ENCODE measurements at regions not wholly inside any gene's neighbourhood (a gene's known extent, or its start where the extent isn't known, plus 50 kb on each side); places are given as distances from the start of the nearest gene placed in this dataset.

DNA sequence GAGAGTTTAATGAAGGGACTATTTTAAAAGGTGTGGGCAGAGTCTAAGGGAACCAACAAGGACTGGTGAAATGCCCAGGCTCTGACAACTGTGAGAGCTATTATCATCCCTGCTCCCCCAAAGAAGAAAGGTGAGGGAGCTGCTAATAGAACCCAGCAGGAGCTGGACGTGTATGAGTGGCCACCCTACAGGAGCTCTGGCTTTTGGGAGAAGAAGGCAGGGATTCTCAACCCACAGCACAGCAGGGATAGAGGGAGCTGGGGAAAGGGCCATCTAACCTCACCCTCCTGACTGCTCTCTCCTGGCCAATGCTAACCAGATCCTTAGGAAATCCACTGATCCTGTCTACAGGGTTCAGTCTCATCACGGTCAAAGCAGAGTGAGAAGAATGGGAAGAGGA is 57.1 kb downstream of the GRIN2B start:
- Histone ChIP-seq H3K36me3 (ENCODE audit: control insufficient read depth, insufficient read depth, low read length) (no peaks in the 10 kb centered on the region), H3K4me1 (ENCODE audit: control insufficient read depth, insufficient read depth, low read length) (no peaks in the 10 kb centered on the region), H3K27me3 (ENCODE audit: control insufficient read depth, insufficient read depth, low read length) (no peaks in the 10 kb centered on the region), H3K4me3 (ENCODE audit: low read depth in 2 of 2, low read length in 2 of 2) (no peak overlapping the region), H3K9me3 (ENCODE audit: control insufficient read depth, insufficient read depth, low read depth, low read length) (no peaks in the 10 kb centered on the region), H3K27ac (ENCODE audit: low read length) (no peak overlapping the region)
- ChIA-PET POLR2A (no interaction called here), CTCF (no interaction called here)
- intact Hi-C loops (cut with micrococcal nuclease; ENCODE audit: unreplicated experiment) (no loop called here), in situ Hi-C loops (cut with HindIII; ENCODE audit: low pct_unique_long_range_greater_than_20kb, low sequenced_read_pairs) (no loop called here)
- DNase-seq (ENCODE audit: low read depth, low spot score) (no peak), ATAC-seq (no peak)
- no TSS peak for BruUV-seq (replicated peaks)
- TF ChIP-seq, protein P1, sequence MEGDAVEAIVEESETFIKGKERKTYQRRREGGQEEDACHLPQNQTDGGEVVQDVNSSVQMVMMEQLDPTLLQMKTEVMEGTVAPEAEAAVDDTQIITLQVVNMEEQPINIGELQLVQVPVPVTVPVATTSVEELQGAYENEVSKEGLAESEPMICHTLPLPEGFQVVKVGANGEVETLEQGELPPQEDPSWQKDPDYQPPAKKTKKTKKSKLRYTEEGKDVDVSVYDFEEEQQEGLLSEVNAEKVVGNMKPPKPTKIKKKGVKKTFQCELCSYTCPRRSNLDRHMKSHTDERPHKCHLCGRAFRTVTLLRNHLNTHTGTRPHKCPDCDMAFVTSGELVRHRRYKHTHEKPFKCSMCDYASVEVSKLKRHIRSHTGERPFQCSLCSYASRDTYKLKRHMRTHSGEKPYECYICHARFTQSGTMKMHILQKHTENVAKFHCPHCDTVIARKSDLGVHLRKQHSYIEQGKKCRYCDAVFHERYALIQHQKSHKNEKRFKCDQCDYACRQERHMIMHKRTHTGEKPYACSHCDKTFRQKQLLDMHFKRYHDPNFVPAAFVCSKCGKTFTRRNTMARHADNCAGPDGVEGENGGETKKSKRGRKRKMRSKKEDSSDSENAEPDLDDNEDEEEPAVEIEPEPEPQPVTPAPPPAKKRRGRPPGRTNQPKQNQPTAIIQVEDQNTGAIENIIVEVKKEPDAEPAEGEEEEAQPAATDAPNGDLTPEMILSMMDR (IDR thresholded peaks at IDR 0.05) = no peak
- no peak for TF ChIP-seq TCF7L2 (IDR thresholded peaks at IDR 0.05; ENCODE audit: low read depth, low read length)

DNA sequence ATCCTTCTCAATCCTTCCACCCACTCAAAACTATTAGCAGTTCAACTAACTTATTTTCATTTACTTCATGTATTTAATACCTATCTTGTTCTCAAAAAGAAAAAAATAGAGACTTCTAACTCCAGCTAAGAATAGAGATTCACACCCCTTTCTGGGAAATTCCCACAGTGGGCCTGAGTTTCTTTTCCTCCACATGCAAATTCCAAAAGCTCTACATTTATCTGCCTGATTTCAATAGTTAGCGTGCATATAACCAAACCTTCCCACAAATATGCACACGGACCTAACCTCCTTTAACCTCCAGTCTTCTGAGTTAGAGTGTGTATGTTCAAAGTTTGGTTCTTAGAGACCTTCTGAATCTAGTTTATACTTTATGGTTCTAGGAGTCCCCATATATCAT is 62.5 kb downstream of the GRIN2B start:
- TF ChIP-seq POLR2AphosphoS5 (IDR thresholded peaks at IDR 0.05; ENCODE audit: low read depth, low read length) (no peak), TCF7L2 (IDR thresholded peaks at IDR 0.05; ENCODE audit: low read depth, low read length) (no peak), SIN3A (IDR thresholded peaks at IDR 0.05; ENCODE audit: borderline replicate concordance, insufficient read depth, low read depth, low read length) (no peak)
- TF ChIP-seq, protein P2, sequence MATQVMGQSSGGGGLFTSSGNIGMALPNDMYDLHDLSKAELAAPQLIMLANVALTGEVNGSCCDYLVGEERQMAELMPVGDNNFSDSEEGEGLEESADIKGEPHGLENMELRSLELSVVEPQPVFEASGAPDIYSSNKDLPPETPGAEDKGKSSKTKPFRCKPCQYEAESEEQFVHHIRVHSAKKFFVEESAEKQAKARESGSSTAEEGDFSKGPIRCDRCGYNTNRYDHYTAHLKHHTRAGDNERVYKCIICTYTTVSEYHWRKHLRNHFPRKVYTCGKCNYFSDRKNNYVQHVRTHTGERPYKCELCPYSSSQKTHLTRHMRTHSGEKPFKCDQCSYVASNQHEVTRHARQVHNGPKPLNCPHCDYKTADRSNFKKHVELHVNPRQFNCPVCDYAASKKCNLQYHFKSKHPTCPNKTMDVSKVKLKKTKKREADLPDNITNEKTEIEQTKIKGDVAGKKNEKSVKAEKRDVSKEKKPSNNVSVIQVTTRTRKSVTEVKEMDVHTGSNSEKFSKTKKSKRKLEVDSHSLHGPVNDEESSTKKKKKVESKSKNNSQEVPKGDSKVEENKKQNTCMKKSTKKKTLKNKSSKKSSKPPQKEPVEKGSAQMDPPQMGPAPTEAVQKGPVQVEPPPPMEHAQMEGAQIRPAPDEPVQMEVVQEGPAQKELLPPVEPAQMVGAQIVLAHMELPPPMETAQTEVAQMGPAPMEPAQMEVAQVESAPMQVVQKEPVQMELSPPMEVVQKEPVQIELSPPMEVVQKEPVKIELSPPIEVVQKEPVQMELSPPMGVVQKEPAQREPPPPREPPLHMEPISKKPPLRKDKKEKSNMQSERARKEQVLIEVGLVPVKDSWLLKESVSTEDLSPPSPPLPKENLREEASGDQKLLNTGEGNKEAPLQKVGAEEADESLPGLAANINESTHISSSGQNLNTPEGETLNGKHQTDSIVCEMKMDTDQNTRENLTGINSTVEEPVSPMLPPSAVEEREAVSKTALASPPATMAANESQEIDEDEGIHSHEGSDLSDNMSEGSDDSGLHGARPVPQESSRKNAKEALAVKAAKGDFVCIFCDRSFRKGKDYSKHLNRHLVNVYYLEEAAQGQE (IDR thresholded peaks at IDR 0.05; ENCODE audit: insufficient read depth in 1 of 2, low read depth in 2 of 2, low read length in 1 of 2) = no peak
- TF ChIP-seq, protein P1 (IDR thresholded peaks at IDR 0.05) = no peak
- CTCF ChIA-PET = no interaction called here
- intact Hi-C loops (cut with micrococcal nuclease; ENCODE audit: unreplicated experiment) = no loop called here
- H3K27me3 ChIP-seq (ENCODE audit: control insufficient read depth, insufficient read depth, low read length) = no peaks in the 10 kb centered on the region
- H3K4me1 ChIP-seq (ENCODE audit: control insufficient read depth, insufficient read depth, low read length) = no peaks in the 10 kb centered on the region
- no peak for ATAC-seq
- DNase-seq (ENCODE audit: low read depth, low spot score) = no peak
- POLR2A ChIA-PET = no interaction called here
- BruUV-seq (replicated peaks) = no TSS peak
- in situ Hi-C loops (cut with HindIII; ENCODE audit: low pct_unique_long_range_greater_than_20kb, low sequenced_read_pairs) = no loop called here
- no peaks in the 10 kb centered on the region for H3K9me3 ChIP-seq (ENCODE audit: control insufficient read depth, insufficient read depth, low read depth, low read length)
- no peak overlapping the region for H3K27ac ChIP-seq (ENCODE audit: low read length)
- H3K4me3 ChIP-seq (ENCODE audit: low read depth in 2 of 2, low read length in 2 of 2) = no peak overlapping the region
- H3K36me3 ChIP-seq (ENCODE audit: control insufficient read depth, insufficient read depth, low read length) = no peaks in the 10 kb centered on the region

DNA sequence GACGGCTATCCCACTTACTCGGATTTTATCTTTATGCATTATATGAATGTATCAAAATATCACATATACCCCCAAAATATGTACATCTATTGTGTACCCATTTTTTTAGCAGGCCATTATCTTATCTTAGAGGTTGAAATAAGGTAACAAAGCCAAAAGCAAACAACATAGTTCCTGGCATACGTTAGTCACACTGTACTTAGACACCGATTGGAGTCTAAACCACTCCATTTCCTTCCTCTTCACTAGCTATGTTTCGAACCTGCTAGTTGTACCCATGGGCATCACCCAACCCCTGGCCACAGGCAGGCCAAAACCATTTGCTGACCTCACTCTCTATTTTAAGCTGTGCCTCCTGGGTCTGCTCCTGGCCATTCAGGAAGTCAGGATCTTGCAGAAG is 66.3 kb downstream of the GRIN2B start:
- no peak for DNase-seq (ENCODE audit: low read depth, low spot score)
- no peak overlapping the region for H3K4me3 ChIP-seq (ENCODE audit: low read depth in 2 of 2, low read length in 2 of 2)
- no peaks in the 10 kb centered on the region for H3K9me3 ChIP-seq (ENCODE audit: control insufficient read depth, insufficient read depth, low read depth, low read length)
- ChIA-PET CTCF (no interaction called here), POLR2A (no interaction called here)
- H3K27ac ChIP-seq (ENCODE audit: low read length) = no peak overlapping the region
- TF ChIP-seq SIN3A (IDR thresholded peaks at IDR 0.05; ENCODE audit: borderline replicate concordance, insufficient read depth, low read depth, low read length) (no peak), TCF7L2 (IDR thresholded peaks at IDR 0.05; ENCODE audit: low read depth, low read length) (no peak), POLR2AphosphoS5 (IDR thresholded peaks at IDR 0.05; ENCODE audit: low read depth, low read length) (no peak)
- TF ChIP-seq, protein P1 (IDR thresholded peaks at IDR 0.05) = no peak
- TF ChIP-seq, protein P2 (IDR thresholded peaks at IDR 0.05; ENCODE audit: insufficient read depth in 1 of 2, low read depth in 2 of 2, low read length in 1 of 2) = no peak
- no peak for ATAC-seq
- H3K36me3 ChIP-seq (ENCODE audit: control insufficient read depth, insufficient read depth, low read length) = no peaks in the 10 kb centered on the region
- no peaks in the 10 kb centered on the region; the same call in 1 of the 2 replicates for H3K27me3 ChIP-seq (ENCODE audit: control insufficient read depth, insufficient read depth, low read length)
- intact Hi-C loops (cut with micrococcal nuclease; ENCODE audit: unreplicated experiment) = no loop called here
- in situ Hi-C loops (cut with HindIII; ENCODE audit: low pct_unique_long_range_greater_than_20kb, low sequenced_read_pairs) = no loop called here
- no peaks in the 10 kb centered on the region for H3K4me1 ChIP-seq (ENCODE audit: control insufficient read depth, insufficient read depth, low read length)
- BruUV-seq (replicated peaks) = no TSS peak

All from Panc1 (cell line).